GM12878 (cell line): ENCODE measurements at regions not wholly inside any gene's neighbourhood (a gene's known extent, or its start where the extent isn't known, plus 50 kb on each side); places are given as distances from the start of the nearest gene placed in this dataset.

ENCODE experiments used
- EP300 ChIP-seq, 2 experiments: fragments of 150-350 bp in 1 of 2; IDR thresholded peaks; 2 replicates each; pipeline ENCODE4 v1.6.1; 2011 to 2012; ENCODE audit warnings: low read depth in 2 of 2, low read length in 2 of 2, borderline replicate concordance in 1 of 2, improper control_type of control experiment in 1 of 2, inconsistent platforms in 1 of 2; ENCODE audit not compliant: control insufficient read depth in 1 of 2
- MTA2 ChIP-seq: fragments of 450-650 bp; IDR thresholded peaks from 2 replicates; pipeline ENCODE4 v1.6.1; 2016; ENCODE audit warnings: low read depth, mild to moderate bottlenecking, moderate library complexity
- TF ChIP-seq, protein P1 (sequence below): fragments of 450-650 bp; formaldehyde crosslinking; IDR thresholded peaks from 2 replicates; pipeline ENCODE4 v1.4.0; 2022; ENCODE audit warnings: mild to moderate bottlenecking, moderate library complexity
- TF ChIP-seq, protein P2 (sequence below), 3 experiments: IDR thresholded peaks in 2 of 3; conservative IDR thresholded peaks in 1 of 3; 2 replicates each; pipeline ENCODE4 v1.5.1; 2011; ENCODE audit warnings: low read depth in 3 of 3, low read length in 3 of 3, mild to moderate bottlenecking in 3 of 3, control low read depth in 2 of 3, moderate library complexity in 2 of 3, inconsistent platforms in 1 of 3, mixed read lengths in 1 of 3; ENCODE audit not compliant: control insufficient read depth in 2 of 3, insufficient read depth in 1 of 3; ENCODE audit errors: extremely low read depth in 1 of 3

DNA sequence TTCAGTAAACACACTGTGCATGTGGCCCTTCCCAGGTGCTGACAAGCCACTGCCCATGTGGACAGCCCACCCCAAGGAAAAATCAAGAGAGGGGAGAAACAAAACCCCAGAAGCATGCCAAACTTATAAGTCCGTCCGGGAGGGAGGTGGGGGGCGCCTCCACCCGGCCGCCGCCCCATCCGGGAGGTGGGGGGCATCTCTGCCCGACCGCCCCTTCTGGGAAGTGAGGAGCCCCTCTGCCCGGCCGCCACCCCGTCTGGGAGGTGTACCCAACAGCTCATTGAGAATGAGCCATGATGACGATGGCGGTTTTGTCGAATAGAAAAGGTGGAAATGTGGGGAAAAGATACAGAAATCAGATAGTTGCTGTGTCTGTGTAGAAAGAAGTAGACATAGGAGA lies 53.8 kb upstream of the C2CD4B start:
- TF ChIP-seq EP300 (IDR thresholded peaks at IDR 0.05; ENCODE audit: borderline replicate concordance in 1 of 2, control insufficient read depth in 1 of 2, low read depth in 2 of 2, low read length in 2 of 2) (no peak), MTA2 (no peak)
- TF ChIP-seq, protein P1, sequence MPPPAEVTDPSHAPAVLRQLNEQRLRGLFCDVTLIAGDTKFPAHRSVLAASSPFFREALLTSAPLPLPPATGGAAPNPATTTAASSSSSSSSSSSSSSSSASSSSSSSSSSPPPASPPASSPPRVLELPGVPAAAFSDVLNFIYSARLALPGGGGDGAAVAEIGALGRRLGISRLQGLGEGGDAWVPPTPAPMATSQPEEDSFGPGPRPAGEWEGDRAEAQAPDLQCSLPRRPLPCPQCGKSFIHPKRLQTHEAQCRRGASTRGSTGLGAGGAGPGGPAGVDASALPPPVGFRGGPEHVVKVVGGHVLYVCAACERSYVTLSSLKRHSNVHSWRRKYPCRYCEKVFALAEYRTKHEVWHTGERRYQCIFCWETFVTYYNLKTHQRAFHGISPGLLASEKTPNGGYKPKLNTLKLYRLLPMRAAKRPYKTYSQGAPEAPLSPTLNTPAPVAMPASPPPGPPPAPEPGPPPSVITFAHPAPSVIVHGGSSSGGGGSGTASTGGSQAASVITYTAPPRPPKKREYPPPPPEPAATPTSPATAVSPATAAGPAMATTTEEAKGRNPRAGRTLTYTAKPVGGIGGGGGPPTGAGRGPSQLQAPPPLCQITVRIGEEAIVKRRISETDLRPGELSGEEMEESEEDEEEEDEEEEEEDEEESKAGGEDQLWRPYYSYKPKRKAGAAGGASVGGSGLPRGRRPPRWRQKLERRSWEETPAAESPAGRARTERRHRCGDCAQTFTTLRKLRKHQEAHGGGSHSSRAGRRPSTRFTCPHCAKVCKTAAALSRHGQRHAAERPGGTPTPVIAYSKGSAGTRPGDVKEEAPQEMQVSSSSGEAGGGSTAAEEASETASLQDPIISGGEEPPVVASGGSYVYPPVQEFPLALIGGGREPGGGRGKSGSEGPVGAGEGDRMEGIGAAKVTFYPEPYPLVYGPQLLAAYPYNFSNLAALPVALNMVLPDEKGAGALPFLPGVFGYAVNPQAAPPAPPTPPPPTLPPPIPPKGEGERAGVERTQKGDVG (CRISPR knock-in tag), result no peak
- TF ChIP-seq, protein P2, sequence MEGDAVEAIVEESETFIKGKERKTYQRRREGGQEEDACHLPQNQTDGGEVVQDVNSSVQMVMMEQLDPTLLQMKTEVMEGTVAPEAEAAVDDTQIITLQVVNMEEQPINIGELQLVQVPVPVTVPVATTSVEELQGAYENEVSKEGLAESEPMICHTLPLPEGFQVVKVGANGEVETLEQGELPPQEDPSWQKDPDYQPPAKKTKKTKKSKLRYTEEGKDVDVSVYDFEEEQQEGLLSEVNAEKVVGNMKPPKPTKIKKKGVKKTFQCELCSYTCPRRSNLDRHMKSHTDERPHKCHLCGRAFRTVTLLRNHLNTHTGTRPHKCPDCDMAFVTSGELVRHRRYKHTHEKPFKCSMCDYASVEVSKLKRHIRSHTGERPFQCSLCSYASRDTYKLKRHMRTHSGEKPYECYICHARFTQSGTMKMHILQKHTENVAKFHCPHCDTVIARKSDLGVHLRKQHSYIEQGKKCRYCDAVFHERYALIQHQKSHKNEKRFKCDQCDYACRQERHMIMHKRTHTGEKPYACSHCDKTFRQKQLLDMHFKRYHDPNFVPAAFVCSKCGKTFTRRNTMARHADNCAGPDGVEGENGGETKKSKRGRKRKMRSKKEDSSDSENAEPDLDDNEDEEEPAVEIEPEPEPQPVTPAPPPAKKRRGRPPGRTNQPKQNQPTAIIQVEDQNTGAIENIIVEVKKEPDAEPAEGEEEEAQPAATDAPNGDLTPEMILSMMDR (IDR thresholded peaks at IDR 0.05 in 2 of 3, conservative IDR thresholded peaks at IDR 0.05 in 1 of 3; ENCODE audit: control insufficient read depth in 2 of 3, extremely low read depth in 1 of 3, insufficient read depth in 1 of 3, low read depth in 3 of 3, low read length in 3 of 3), result no peak
